ENCODE measurements at regions not wholly inside any gene's neighbourhood (a gene's known extent, or its start where the extent isn't known, plus 50 kb on each side); places are given as distances from the start of the nearest gene placed in this dataset.
"Not testable (repeated sequence)": the region's sequence is repeated elsewhere in the genome, so short reads cannot be mapped to it uniquely, and the experiment has no call there.

DNA sequence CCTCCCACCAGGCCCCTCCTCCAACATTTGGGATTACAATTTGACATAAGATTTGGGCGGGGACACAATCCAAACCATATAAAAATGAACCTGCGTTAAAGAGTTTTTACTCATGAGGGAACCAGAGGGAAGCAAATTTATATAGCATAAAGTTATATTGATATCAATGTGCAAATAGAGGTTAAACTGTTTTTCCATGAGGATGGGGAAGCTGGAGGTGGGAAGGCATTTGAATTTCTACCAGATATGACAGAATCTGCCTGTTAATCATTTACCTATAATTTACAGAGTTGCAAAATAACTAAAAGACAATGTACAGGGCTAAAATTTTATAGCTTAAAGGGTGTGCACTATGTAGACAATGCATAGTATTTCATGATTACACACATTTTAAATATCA lies 322.0 kb upstream of the FKBP1C start:
- in situ Hi-C loops (cut with HindIII; ENCODE audit: low sequenced_read_pairs) = no loop called here

- in situ Hi-C loops (cut with HindIII; ENCODE audit: low sequenced_read_pairs) = no loop called here
Observed at GRCh38 chr6:62891065-62891647, 320.1 kb upstream of the FKBP1C start.

DNA sequence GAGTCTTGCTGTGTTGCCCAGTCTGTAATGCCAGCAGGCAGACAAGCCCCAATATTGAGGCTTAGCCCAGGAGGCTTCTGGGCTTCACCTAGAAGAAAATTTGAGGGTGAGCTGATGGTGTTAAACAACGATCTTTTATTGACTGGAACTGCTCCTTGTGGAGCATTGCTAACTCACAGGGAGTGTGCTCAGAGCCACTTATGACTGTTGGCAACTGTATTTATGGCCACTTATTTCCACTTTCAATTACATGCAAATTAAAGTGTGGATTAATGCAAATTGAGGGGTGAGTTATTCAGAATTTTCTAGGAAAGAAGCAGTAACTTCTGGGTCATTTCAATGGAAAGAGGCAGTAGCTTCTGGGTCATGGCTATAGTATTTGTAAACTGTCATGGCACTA lies 317.2 kb upstream of the FKBP1C start:
- in situ Hi-C loops (cut with HindIII; ENCODE audit: low sequenced_read_pairs) = no loop called here

DNA sequence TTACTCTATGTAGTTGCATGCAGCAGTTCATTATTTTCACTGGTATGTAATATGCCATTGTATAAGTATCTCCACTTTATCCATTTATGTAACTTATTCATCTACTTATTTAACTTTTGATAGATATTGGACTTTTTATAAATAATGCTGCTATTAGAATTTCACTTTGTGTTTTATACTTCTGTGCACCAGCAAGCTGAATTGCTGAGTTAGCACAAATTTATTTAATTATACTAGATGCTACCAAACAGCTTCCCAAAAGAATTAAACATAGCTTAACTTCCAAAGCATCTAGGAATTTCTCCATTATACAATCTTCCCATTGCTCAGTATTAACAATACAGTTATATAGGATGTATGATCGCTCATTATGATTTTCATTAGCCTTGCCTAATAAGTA lies 308.0 kb upstream of the FKBP1C start:
- in situ Hi-C loops (cut with HindIII; ENCODE audit: low sequenced_read_pairs) = loop anchor here (25.0 kb wide), 1 partner anchor 91 kb away; no protein-coding TSS in a partner anchor

- in situ Hi-C loops (cut with HindIII; ENCODE audit: low sequenced_read_pairs) = loop anchor here (25.0 kb wide), 1 partner anchor 92 kb away; no protein-coding TSS in a partner anchor
Observed at GRCh38 chr6:62904687-62905086, 306.6 kb upstream of the FKBP1C start.

- in situ Hi-C loops (cut with HindIII; ENCODE audit: low sequenced_read_pairs) = loop anchor here (25.0 kb wide), 1 partner anchor 102 kb away; no protein-coding TSS in a partner anchor
Observed at GRCh38 chr6:62914530-62914929, 296.7 kb upstream of the FKBP1C start.

DNA sequence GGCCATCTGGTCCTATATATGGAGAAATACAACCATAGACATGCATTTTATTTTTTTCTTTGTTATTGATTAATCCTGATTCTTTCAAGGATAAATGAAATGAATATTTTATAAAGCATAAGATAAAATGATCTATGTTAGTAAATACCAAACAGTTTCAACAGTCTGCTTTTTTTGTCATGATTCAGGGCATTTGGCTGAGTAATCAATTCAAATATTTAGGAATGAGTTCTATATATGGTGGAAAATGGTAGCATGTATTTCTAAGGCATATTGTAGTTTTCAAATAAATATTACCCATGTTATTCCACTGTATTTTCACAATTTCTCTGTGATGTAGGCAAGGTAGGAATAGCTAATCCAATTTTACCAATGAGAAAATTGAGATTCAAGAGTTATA lies 287.5 kb upstream of the FKBP1C start:
- in situ Hi-C loops (cut with HindIII; ENCODE audit: low sequenced_read_pairs) = loop anchor here (25.0 kb wide), 1 partner anchor 111 kb away; no protein-coding TSS in a partner anchor

DNA sequence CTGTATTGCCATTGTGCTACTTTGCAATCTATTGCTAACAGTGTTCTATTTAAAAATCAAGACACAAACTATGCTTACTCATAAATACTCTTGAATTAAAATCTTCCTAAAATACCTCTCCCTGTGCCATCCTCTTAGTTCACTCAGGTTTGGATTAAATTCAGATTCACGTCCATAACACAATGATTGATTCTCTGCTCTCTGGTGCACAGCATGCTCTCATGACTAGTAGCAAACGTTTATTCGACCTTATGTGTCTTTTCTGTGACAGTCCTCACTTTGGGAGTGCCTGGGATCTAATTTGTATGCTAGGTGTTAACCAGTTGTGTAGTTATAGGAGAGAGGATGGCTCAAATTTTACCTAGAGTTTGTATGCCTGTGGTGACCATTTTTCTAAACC lies 270.4 kb upstream of the FKBP1C start:
- in situ Hi-C loops (cut with HindIII; ENCODE audit: low sequenced_read_pairs) = no loop called here

DNA sequence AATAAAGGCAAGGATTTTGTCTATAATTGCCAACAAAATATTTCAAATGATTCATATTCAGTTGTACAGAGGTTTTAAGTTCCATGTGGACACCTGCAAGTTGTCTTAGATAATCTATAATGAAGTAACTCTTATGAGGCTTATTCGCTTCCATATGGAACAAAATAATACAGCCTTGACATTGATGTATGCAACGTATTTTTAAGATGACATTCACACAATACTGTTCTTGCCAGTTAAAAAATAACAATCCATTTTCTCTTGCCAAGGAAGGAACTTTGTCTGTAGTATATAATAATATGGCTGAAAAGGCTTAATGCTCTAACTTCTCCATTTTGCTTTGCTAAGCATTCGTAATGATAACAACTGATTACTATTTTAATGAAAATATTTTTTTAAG lies 269.3 kb upstream of the FKBP1C start:
- in situ Hi-C loops (cut with HindIII; ENCODE audit: low sequenced_read_pairs) = no loop called here

DNA sequence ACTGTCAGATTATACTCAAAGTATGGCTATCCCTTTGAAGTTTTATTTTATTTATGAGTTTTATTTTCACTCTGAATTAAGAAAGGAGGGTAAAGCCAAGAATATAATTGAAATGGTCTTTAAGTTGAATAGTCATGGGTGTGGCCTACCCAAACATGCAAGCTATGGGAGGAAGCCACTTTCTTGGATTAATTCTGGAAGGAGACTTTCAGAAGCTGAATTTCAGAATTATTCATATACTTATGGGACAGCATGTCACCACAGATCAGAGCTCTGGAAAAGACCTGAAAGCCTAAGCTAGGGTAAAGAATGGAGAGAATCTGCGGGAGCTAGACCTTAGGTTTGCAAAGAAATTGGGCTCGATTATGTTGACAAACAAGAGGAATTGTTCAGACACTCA lies 242.4 kb upstream of the FKBP1C start:
- in situ Hi-C loops (cut with HindIII; ENCODE audit: low sequenced_read_pairs) = no loop called here

DNA sequence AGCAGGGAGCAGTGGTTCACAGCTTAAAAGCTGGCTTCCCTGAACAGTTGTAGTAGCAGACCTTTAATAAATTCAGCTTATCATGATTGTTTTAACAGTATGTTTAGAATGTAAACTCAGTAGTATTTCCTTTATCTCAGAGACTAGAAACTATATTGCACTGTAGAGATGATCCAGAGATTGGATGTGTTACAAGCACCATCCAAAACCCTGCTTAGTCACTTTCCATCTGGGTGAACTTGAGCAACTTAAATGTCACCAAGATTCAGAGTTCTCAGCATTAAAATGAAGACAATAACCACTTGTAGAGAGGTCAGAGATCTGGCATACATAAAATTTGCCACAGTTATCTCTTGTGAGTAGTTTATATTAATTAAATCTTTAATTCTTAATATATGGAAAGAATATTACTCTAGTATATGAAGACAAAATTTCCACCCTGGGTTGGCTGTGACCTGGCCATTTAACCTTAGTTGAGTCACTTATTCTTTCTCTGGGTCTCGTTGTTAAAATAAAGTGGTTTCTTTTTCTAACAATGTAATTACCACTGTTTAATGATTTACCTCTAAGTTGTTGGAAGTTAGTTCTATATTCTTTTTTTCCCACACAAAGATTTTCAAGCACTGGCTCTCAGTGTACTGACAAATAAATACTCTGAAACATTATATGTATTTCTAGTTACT lies 239.2 kb upstream of the FKBP1C start:
- in situ Hi-C loops (cut with HindIII; ENCODE audit: low sequenced_read_pairs) = no loop called here

DNA sequence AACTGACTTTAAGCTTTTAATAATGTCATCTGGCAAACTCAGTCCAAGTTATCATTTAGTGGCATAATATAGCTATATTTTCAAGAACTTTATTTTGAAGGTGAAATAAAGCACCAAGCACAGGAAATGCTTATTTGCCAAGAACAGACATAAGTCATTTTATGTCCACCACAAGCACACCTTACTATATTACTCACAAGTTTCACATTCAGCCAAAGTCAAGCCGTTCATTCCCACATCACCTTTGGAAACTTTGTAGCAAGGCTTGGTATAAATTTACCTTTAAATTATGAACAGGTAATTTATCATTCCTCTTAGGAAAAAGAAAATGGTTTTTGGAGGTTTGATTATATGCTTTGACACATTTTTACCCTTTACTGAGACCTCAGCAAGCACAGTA lies 236.8 kb upstream of the FKBP1C start:
- in situ Hi-C loops (cut with HindIII; ENCODE audit: low sequenced_read_pairs) = no loop called here

- in situ Hi-C loops (cut with HindIII; ENCODE audit: low sequenced_read_pairs) = no loop called here
Observed at GRCh38 chr6:62976566-62976965, 234.7 kb upstream of the FKBP1C start.

GRCh38 chr6:62978920-62979319 lies 232.3 kb upstream of the FKBP1C start:
- in situ Hi-C loops (cut with HindIII; ENCODE audit: low sequenced_read_pairs) = no loop called here

DNA sequence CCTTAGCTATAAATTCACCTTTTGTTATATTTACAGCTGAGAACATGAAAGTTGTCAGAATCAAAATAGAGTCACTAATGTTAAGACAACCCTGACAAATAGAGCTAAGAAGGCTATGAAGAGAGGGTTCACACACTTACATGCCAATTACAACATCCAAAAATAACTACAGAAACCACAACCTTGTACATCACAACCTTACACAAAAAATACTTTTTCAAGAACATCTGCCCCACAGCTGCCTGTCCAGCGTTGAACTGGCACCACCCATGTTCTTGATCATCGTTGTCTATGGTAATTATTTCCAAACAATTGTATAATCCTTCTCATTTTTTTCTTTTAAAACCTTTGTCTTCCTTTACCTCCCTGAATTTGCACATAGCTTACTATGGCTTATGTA lies 231.2 kb upstream of the FKBP1C start:
- in situ Hi-C loops (cut with HindIII; ENCODE audit: low sequenced_read_pairs) = no loop called here

DNA sequence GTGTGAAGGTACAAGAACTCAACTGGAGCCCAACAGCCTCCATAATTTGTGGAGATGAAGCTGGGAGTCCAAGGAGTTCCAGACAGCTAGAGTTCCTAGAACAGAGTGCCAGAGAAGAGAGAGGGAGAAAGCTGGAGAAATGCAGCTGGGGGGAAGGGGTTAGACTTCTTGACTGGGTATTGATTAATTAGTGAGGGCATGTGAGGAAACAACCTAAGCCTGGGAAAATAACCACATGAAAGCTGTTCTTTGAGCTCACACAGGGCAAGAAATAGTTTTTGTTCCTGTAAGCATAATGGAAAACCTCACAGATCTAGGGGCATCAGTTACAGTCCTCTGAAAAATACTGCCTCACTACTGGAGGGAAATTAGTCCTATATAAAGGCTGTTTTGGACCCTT lies 230.5 kb upstream of the FKBP1C start:
- in situ Hi-C loops (cut with HindIII; ENCODE audit: low sequenced_read_pairs) = no loop called here

- in situ Hi-C loops (cut with HindIII; ENCODE audit: low sequenced_read_pairs) = no loop called here
Observed at GRCh38 chr6:62982951-62983350, 228.3 kb upstream of the FKBP1C start.

GRCh38 chr6:62991696-62992095 lies 219.6 kb upstream of the FKBP1C start:
- in situ Hi-C loops (cut with HindIII; ENCODE audit: low sequenced_read_pairs) = not testable (repeated sequence)

DNA sequence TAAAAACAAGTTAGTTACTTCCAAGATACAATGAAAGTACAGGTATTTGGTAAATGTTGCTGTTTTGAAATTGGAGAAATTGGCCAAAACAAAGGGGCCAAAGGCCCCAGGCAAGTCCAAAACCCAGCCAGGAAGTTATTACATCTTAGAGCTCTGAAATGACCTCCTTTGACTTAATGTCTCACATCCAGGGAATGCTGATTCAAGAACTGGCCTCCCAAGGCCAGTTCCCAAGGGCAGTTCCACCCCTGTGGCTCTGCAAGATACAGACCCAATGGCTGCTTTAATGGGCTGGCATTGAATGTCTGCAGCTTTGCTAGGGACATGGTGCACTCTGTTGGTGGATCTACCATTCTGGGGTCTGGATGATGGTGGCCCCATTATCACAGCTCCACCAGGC lies 217.3 kb upstream of the FKBP1C start:
- in situ Hi-C loops (cut with HindIII; ENCODE audit: low sequenced_read_pairs) = no loop called here

GRCh38 chr6:62998022-62998421 lies 213.2 kb upstream of the FKBP1C start:
- in situ Hi-C loops (cut with HindIII; ENCODE audit: low sequenced_read_pairs) = no loop called here

- in situ Hi-C loops (cut with HindIII; ENCODE audit: low sequenced_read_pairs) = not testable (repeated sequence)
Observed at GRCh38 chr6:62999242-62999641, 212.0 kb upstream of the FKBP1C start.

DNA sequence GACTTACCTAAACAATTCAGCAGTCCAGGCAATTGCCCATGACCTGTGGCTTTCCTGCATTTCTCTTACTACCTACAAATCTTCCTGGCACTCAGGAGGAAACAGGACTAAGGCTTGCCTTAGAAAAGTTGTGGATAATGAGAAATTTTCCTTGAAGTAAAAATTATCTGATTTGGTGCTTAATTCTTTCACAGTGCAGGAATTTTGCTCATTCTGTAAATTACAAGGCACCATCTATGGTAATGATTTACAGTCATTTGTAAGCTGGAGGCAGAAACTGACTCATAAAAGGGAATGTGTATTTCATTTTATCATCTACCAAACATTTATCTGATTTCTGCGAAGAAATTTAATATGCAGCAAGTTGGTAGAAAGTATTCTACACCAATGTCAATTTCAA lies 211.5 kb upstream of the FKBP1C start:
- in situ Hi-C loops (cut with HindIII; ENCODE audit: low sequenced_read_pairs) = no loop called here

- in situ Hi-C loops (cut with HindIII; ENCODE audit: low sequenced_read_pairs) = not testable (repeated sequence)
Observed at GRCh38 chr6:63006018-63006417, 205.3 kb upstream of the FKBP1C start.

Measured in endothelial cell of hepatic sinusoid (primary cell).